MCF 10A (cell line): ENCODE measurements at regions not wholly inside any gene's neighbourhood (a gene's known extent, or its start where the extent isn't known, plus 50 kb on each side); places are given as distances from the start of the nearest gene placed in this dataset.

Experiments
- BruUV-seq: library from RNA; stranded (reverse); fragments of 400-500 nt; replicated peaks from 2 replicates; lab custom pipeline; 2021; lab: Mats Ljungman, UMichigan
- CTCF ChIA-PET: fragments of 300-600 bp; sonication (Branson Sonifier 250); formaldehyde crosslinking; extraction: SDS; loops from one replicate; lab custom pipeline; 2021; ENCODE audit warnings: antibody characterized with exemption, inconsistent platforms; lab: Yijun Ruan, JAX
- POLR2A ChIA-PET: fragments of 300-600, 350-650 bp; sonication (Branson Sonifier 250); formaldehyde crosslinking; extraction: SDS; loops from one replicate; lab custom pipeline; 2020; ENCODE audit warnings: antibody characterized with exemption, inconsistent platforms; lab: Yijun Ruan, JAX
- DNase-seq: peaks from one replicate; pipeline ENCODE4 v3.0.0-alpha.2; 2018; ENCODE audit not compliant: unreplicated experiment
- H3K27ac Mint-ChIP-seq: one replicate; pipeline ENCODE4 v1.8.0; 2022; ENCODE audit warnings: mild to moderate bottlenecking, low read depth, mixed read lengths; ENCODE audit not compliant: unreplicated experiment
- H3K27me3 Mint-ChIP-seq: one replicate; pipeline ENCODE4 v1.8.0; 2022; ENCODE audit warnings: mixed read lengths; ENCODE audit not compliant: insufficient read depth, unreplicated experiment
- H3K36me3 Mint-ChIP-seq: one replicate; pipeline ENCODE4 v1.8.0; 2022; ENCODE audit warnings: mild to moderate bottlenecking, moderate library complexity, mixed read lengths; ENCODE audit not compliant: insufficient read depth, unreplicated experiment
- H3K4me1 Mint-ChIP-seq: one replicate; pipeline ENCODE4 v1.8.0; 2022; ENCODE audit warnings: mixed read lengths; ENCODE audit not compliant: insufficient read depth, unreplicated experiment
- H3K4me3 Mint-ChIP-seq: one replicate; pipeline ENCODE4 v1.8.0; 2022; ENCODE audit warnings: mild to moderate bottlenecking, moderate library complexity, mixed read lengths; ENCODE audit not compliant: unreplicated experiment
- H3K9me3 Mint-ChIP-seq: one replicate; pipeline ENCODE4 v1.8.0; 2022; ENCODE audit warnings: mixed read lengths; ENCODE audit not compliant: unreplicated experiment
- CTCF ChIP-seq: fragments of 200-600 bp; IDR thresholded peaks from one replicate; pipeline ENCODE4 v1.8.0; 2022; ENCODE audit warnings: antibody characterized with exemption, mild to moderate bottlenecking; ENCODE audit not compliant: unreplicated experiment
- intact Hi-C: fragments of 100-400 bp; cut with micrococcal nuclease; formaldehyde crosslinking; loops from 2 replicates; pipeline ENCODE4 v1.14.1; 2022

DNA sequence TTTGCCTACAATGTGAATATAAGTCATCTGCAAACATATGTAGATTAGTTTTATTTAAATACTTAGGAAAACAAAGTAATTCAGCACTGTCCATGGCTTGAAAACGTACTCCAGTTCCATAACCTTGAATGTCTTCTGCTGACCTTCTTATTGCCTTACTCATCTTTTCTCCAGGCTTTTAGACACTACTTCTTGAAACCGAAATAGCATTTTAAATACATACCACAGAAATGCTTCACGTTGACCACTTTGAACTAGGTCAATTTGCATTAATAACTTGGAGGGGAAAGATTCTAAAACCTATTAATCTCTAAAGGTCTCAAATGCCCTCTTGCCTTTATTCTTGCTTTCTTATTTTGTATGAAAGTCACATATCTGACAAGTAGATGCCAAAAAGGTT lies 995.4 kb upstream of the ACO1 start:
- H3K4me3 Mint-ChIP-seq = no peak overlapping the region
- H3K9me3 Mint-ChIP-seq = no peaks in the 10 kb centered on the region
- no peaks in the 10 kb centered on the region for H3K27me3 Mint-ChIP-seq
- H3K4me1 Mint-ChIP-seq = peaks cover 10% of the 10 kb centered on the region
- BruUV-seq = no TSS peak
- H3K27ac Mint-ChIP-seq = no peak overlapping the region
- ChIA-PET CTCF (no interaction called here), POLR2A (no interaction called here)
- DNase-seq = no peak
- no peak for TF ChIP-seq CTCF
- intact Hi-C loops = no loop called here
- H3K36me3 Mint-ChIP-seq = no peaks in the 10 kb centered on the region

GRCh38 chr9:31390403-31391025 lies 993.9 kb upstream of the ACO1 start:
- no TSS peak for BruUV-seq

DNA sequence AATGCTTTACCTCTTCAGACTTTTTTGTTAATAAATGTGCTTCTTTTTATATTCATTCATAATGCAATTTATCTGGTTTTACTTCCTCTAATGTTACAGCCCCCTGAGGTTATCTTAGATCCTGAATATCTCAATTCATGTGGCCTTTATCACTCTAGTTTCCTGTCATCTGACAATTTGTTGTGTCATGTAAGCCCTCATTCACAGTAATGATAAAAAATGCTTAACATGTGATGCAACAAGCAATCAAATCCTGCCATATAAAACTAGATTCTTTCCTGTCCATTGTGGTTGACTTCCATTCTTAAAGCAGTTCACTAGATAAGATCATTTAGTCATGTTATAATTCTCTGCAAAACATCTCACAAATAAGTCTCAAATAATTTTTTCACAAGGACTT lies 991.2 kb upstream of the ACO1 start:
- no TSS peak for BruUV-seq
- ChIA-PET CTCF (interaction anchor here (0.7 kb wide), 1 partner anchor 1272 kb away, joined by 3 read pairs; no protein-coding TSS in a partner anchor), POLR2A (interaction anchor here (0.7 to 1.1 kb wide), 2 partner anchors 69 to 121 kb away, joined by 3 read pairs; no protein-coding TSS in a partner anchor)
- intact Hi-C loops = no loop called here
- Mint-ChIP-seq H3K4me1 (peaks cover 10% of the 10 kb centered on the region), H3K27ac (no peak overlapping the region), H3K9me3 (no peaks in the 10 kb centered on the region), H3K4me3 (no peak overlapping the region), H3K36me3 (no peaks in the 10 kb centered on the region), H3K27me3 (no peaks in the 10 kb centered on the region)
- DNase-seq = no peak
- TF ChIP-seq CTCF = no peak

More at GRCh38 chr9:31390403-31391025, 993.9 kb upstream of the ACO1 start:
- no peak for TF ChIP-seq CTCF
- H3K9me3 Mint-ChIP-seq = no peaks in the 10 kb centered on the region
- no peaks in the 10 kb centered on the region for H3K27me3 Mint-ChIP-seq
- no peak for DNase-seq
- no peaks in the 10 kb centered on the region for H3K36me3 Mint-ChIP-seq
- no peak overlapping the region for H3K4me3 Mint-ChIP-seq
- intact Hi-C loops = no loop called here
- peaks cover 10% of the 10 kb centered on the region for H3K4me1 Mint-ChIP-seq
- no peak overlapping the region for H3K27ac Mint-ChIP-seq
- ChIA-PET CTCF (interaction anchor here (1.0 kb wide), 1 partner anchor 410 kb away, joined by 4 read pairs; no protein-coding TSS in a partner anchor), POLR2A (no interaction called here)

DNA sequence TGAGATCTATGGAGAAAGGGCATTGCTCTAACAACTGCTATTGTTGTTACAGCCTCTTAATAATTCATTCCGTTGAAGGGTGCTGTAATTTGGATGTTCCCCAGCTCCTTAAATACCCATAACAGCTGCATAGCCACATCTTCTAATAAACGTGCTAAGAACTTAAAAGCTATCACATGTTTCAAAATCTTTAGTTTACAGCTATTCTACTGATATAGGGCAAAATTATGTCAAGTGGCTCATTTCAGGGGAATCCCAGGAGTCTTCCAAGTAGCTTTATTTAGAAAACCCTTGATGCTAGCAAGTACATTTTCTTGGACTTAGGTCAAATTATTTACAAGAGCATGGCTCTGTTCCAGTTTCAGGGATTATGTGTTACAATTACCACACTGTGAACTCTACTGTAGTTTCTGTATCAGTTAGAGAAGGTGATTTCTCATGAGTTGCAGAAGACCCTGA lies 990.4 kb upstream of the ACO1 start:
- ChIA-PET POLR2A (interaction anchor here (0.6 to 1.1 kb wide), 4 partner anchors 70 to 226 kb away, joined by 3 to 5 read pairs (median 3); no protein-coding TSS in a partner anchor), CTCF (interaction anchor here (0.7 to 0.8 kb wide), 2 partner anchors 19 to 1272 kb away, joined by 3 read pairs; no protein-coding TSS in a partner anchor)
- H3K36me3 Mint-ChIP-seq = no peaks in the 10 kb centered on the region
- TF ChIP-seq CTCF = no peak
- H3K27ac Mint-ChIP-seq = no peak overlapping the region
- intact Hi-C loops = no loop called here
- no TSS peak for BruUV-seq
- no peak overlapping the region for H3K4me3 Mint-ChIP-seq
- peak; percentile 81 for DNase-seq
- H3K4me1 Mint-ChIP-seq = peaks cover 10% of the 10 kb centered on the region
- H3K9me3 Mint-ChIP-seq = no peaks in the 10 kb centered on the region
- no peaks in the 10 kb centered on the region for H3K27me3 Mint-ChIP-seq
